Ovary (tissue), 7 donors: ENCODE measurements at regions not wholly inside any gene's neighbourhood (a gene's known extent, or its start where the extent isn't known, plus 50 kb on each side); places are given as distances from the start of the nearest gene placed in this dataset.
"Not testable (repeated sequence)": the region's sequence is repeated elsewhere in the genome, so short reads cannot be mapped to it uniquely, and the experiment has no call there.

Experiments
- DNase-seq, 5 donors: peaks; one replicate each; pipeline ENCODE4 v3.0.0-alpha.2; 2019 to 2020
- H3K27ac ChIP-seq, 2 donors: fragments of 200-600 bp; one replicate each; pipeline versions ENCODE4 v1.5.1 to v1.8.0; 2019 to 2022
- H3K27me3 ChIP-seq: fragments of 200-600 bp; one replicate; pipeline ENCODE4 v1.8.0; 2022
- H3K36me3 ChIP-seq: fragments of 200-600 bp; sonication (generic); one replicate; pipeline ENCODE4 v1.5.1; 2019
- H3K4me1 ChIP-seq: one replicate; pipeline ENCODE4 v1.8.1; 2013; ENCODE audit warnings: mild to moderate bottlenecking, moderate library complexity; ENCODE audit not compliant: insufficient read depth
- H3K4me3 ChIP-seq: fragments of 200-600 bp; sonication (generic); one replicate; pipeline ENCODE4 v1.5.1; 2017
- H3K9me3 ChIP-seq, 2 donors: fragments of 200-600 bp in 1 of 2; sonication (generic) in 1 of 2; one replicate each; pipeline versions ENCODE4 v1.5.1 to v1.8.1; 2013 to 2019; ENCODE audit warnings: mild to moderate bottlenecking in 1 of 2, moderate library complexity in 1 of 2
- CTCF ChIP-seq, 3 donors: fragments of 450-650 bp in 2 of 3; fragments of 200-600 bp in 1 of 3; IDR thresholded peaks; one replicate each; pipeline versions ENCODE4 v1.5.1 to v1.8.0; 2016 to 2022; ENCODE audit warnings: antibody characterized with exemption in 3 of 3, mild to moderate bottlenecking in 1 of 3
- EP300 ChIP-seq: sonication (generic); formaldehyde crosslinking; IDR thresholded peaks from one replicate; pipeline ENCODE4 v1.6.1; 2017; ENCODE audit warnings: antibody characterized with exemption
- POLR2A ChIP-seq: fragments of 450-650 bp; IDR thresholded peaks from one replicate; pipeline ENCODE4 v1.6.1; 2017; ENCODE audit warnings: antibody characterized with exemption, mild to moderate bottlenecking, moderate library complexity
- WGBS, 3 donors: extraction: QIAGEN DNeasy Blood & Tissue Kit in 1 of 3; methylation state at CpG; one replicate each; pipeline versions ENCODE4 v1.1.5 to v1.1.7; 2013 to 2017; 5-methylcytosine and 5-hydroxymethylcytosine counted together
- intact Hi-C, 4 donors: fragments of 100-400 bp; cut with DNase I; formaldehyde crosslinking; loops; one replicate each; pipeline versions ENCODE4 v1.11.0 to v1.15.1; 2022 to 2023
- donor health status: DM: no; HTN: no; CAD: no; lungs with moderate emphysema.
- donor health status: DM: no; HTN: no; CAD: no.
- donor health status: Bipolar disorder and iron deficiency.
- donor health status: DM: no; HTN: no; CAD: no.
- donor health status: DM: yes; HTN: yes; CAD: no.

- WGBS, 3 donors = 89 to 93% (median 90%) methylated on average over 21 of the region's 21 CpGs
- intact Hi-C loops = not testable (repeated sequence)
Observed at GRCh38 chr4:17436047-17436749, 75.7 kb downstream of the QDPR start.

GRCh38 chr4:17433827-17434226 lies 78.1 kb downstream of the QDPR start:
- TF ChIP-seq EP300 (no peak), CTCF (IDR thresholded peaks at IDR 0.05) (no peak), POLR2A (no peak)
- H3K27me3 ChIP-seq = no peaks in the 10 kb centered on the region
- intact Hi-C loops = no loop called here
- no peak overlapping the region for H3K4me3 ChIP-seq
- WGBS, 3 donors = 92 to 94% (median 92%) methylated on average over 5 of the region's 5 CpGs
- H3K36me3 ChIP-seq = no peaks in the 10 kb centered on the region
- no peaks in the 10 kb centered on the region for H3K4me1 ChIP-seq
- no peaks in the 10 kb centered on the region for H3K9me3 ChIP-seq
- DNase-seq = no peak
- no peak overlapping the region for H3K27ac ChIP-seq

More at GRCh38 chr4:17436047-17436749, 75.7 kb downstream of the QDPR start:
- not testable (repeated sequence) for H3K27ac ChIP-seq, H3K27me3 ChIP-seq, H3K9me3 ChIP-seq, DNase-seq, H3K4me3 ChIP-seq, H3K4me1 ChIP-seq, H3K36me3 ChIP-seq

GRCh38 chr4:17427991-17428390 lies 83.9 kb downstream of the QDPR start:
- intact Hi-C loops = no loop called here
- Histone ChIP-seq H3K36me3 (no peaks in the 10 kb centered on the region), H3K27me3 (no peaks in the 10 kb centered on the region), H3K9me3 (no peaks in the 10 kb centered on the region), H3K4me3 (no peak overlapping the region), H3K4me1 (no peaks in the 10 kb centered on the region), H3K27ac (no peak overlapping the region)
- 61 to 65% (median 63%) methylated on average over 4 of the region's 4 CpGs for WGBS, 3 donors
- TF ChIP-seq POLR2A (no peak), CTCF (IDR thresholded peaks at IDR 0.05) (no peak), EP300 (no peak)
- no peak for DNase-seq

GRCh38 chr4:17426222-17426621 lies 85.7 kb downstream of the QDPR start:
- Histone ChIP-seq H3K27ac (no peak overlapping the region), H3K27me3 (no peaks in the 10 kb centered on the region), H3K4me3 (no peak overlapping the region), H3K36me3 (no peaks in the 10 kb centered on the region), H3K9me3 (no peaks in the 10 kb centered on the region), H3K4me1 (no peaks in the 10 kb centered on the region)
- intact Hi-C loops = no loop called here
- DNase-seq = no peak
- TF ChIP-seq POLR2A (no peak), EP300 (no peak), CTCF (IDR thresholded peaks at IDR 0.05) (no peak)
- 63 to 78% (median 73%) methylated on average over 5 of the region's 5 CpGs for WGBS, 3 donors

- Histone ChIP-seq H3K9me3 (no peaks in the 10 kb centered on the region), H3K27ac (no peak overlapping the region), H3K4me1 (no peaks in the 10 kb centered on the region), H3K36me3 (no peaks in the 10 kb centered on the region), H3K27me3 (no peaks in the 10 kb centered on the region), H3K4me3 (no peak overlapping the region)
- TF ChIP-seq CTCF (IDR thresholded peaks at IDR 0.05) = no peak
- TF ChIP-seq POLR2A = no peak
- TF ChIP-seq EP300 = no peak
- 62 to 78% (median 66%) methylated on average over 4 of the region's 4 CpGs for WGBS, 3 donors
- no peak for DNase-seq
- intact Hi-C loops = no loop called here
Observed at GRCh38 chr4:17418010-17418409, 93.9 kb downstream of the QDPR start.
